ENCODE measurements at regions not wholly inside any gene's neighbourhood (a gene's known extent, or its start where the extent isn't known, plus 50 kb on each side); places are given as distances from the start of the nearest gene placed in this dataset.

DNA sequence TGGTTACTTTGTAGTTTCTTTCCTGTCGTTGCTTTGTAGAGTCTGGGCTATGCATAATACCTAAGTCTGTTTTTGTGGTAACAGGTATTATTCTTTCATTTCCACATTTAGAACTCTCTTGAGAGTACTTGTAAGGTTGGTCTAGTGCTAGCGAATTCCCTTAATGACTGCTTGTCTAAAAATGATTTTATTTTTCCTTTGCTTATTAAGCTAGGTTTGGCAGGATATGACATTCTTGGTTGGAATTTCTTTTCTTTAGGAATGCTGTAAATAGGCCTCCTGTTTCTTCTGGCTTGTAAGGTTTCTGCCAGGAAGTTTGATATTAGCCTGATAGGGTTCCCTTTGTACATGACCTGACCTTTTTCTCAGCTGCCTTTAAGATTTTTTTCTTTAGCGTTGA is 70.1 kb upstream of the SGO1 start:
- no peak for TF ChIP-seq POLR2A (IDR thresholded peaks at IDR 0.05)
- TF ChIP-seq, protein P1, sequence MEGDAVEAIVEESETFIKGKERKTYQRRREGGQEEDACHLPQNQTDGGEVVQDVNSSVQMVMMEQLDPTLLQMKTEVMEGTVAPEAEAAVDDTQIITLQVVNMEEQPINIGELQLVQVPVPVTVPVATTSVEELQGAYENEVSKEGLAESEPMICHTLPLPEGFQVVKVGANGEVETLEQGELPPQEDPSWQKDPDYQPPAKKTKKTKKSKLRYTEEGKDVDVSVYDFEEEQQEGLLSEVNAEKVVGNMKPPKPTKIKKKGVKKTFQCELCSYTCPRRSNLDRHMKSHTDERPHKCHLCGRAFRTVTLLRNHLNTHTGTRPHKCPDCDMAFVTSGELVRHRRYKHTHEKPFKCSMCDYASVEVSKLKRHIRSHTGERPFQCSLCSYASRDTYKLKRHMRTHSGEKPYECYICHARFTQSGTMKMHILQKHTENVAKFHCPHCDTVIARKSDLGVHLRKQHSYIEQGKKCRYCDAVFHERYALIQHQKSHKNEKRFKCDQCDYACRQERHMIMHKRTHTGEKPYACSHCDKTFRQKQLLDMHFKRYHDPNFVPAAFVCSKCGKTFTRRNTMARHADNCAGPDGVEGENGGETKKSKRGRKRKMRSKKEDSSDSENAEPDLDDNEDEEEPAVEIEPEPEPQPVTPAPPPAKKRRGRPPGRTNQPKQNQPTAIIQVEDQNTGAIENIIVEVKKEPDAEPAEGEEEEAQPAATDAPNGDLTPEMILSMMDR (IDR thresholded peaks at IDR 0.05) = no peak

Measured in testis (tissue), 2 donors.